ENCODE measurements at regions not wholly inside any gene's neighbourhood (a gene's known extent, or its start where the extent isn't known, plus 50 kb on each side); places are given as distances from the start of the nearest gene placed in this dataset.

DNA sequence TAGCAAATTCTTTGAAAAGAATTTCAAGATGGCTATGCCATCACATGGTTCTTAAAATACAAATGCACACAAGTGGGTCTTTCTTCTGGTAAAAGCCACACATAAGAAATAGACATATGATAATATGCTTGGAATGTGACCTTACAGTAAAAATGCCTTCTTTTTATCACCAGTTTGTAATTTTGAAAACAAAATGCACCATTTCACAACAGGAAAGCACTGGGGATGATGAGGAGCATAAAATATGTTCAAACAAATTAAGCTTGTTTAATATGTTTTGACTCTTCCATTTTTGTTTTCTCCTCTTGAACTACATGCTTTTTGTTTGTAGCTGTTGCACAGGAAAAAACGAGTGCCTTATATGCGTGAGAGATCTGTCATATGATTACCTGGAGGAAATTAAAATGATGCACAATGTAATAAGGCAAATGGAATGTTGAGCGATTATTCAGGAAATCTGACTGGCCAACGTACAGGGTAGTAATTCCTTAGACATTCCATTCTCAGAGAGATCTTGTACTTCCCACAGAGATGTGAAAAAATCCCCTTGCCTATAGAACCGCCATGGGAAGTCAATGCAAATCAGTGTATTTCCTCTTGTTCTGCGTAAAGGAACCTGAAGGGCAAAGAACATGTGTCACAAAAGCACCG lies 911.6 kb downstream of the TFAP2A start:
- TF ChIP-seq, protein P1, sequence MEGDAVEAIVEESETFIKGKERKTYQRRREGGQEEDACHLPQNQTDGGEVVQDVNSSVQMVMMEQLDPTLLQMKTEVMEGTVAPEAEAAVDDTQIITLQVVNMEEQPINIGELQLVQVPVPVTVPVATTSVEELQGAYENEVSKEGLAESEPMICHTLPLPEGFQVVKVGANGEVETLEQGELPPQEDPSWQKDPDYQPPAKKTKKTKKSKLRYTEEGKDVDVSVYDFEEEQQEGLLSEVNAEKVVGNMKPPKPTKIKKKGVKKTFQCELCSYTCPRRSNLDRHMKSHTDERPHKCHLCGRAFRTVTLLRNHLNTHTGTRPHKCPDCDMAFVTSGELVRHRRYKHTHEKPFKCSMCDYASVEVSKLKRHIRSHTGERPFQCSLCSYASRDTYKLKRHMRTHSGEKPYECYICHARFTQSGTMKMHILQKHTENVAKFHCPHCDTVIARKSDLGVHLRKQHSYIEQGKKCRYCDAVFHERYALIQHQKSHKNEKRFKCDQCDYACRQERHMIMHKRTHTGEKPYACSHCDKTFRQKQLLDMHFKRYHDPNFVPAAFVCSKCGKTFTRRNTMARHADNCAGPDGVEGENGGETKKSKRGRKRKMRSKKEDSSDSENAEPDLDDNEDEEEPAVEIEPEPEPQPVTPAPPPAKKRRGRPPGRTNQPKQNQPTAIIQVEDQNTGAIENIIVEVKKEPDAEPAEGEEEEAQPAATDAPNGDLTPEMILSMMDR (IDR thresholded peaks at IDR 0.05; ENCODE audit: borderline replicate concordance): no peak
- Histone ChIP-seq H3K4me3 (no peak overlapping the region), H3K9me3 (replicated peaks) (peaks cover 23% of the 10 kb centered on the region), H3K27ac (replicated peaks) (no peak overlapping the region), H3K27me3 (ENCODE audit: low read depth) (no peaks in the 10 kb centered on the region), H3K4me1 (no peaks in the 10 kb centered on the region), H3K36me3 (no peaks in the 10 kb centered on the region)
- DNase-seq: no peak
- intact Hi-C loops (cut with micrococcal nuclease): no loop called here

DNA sequence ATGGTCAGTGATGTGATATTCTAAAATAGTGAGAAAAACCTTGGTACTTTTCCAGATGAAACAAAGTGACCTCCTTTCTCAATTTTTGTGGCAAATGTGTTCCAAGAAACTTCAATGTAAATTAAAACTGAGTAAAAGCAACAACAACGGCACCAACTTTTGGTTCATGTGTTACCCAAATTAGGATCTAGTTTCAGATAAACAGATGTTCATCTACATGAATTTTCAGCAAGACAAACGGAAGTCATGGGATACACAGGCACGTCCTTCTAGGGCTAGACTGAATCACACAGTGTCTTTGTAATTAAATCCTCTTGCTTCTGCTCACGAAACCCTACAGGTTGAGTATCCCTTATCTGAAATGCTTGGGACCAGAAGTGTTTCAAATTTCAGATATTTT lies 915.2 kb downstream of the TFAP2A start:
- no peak overlapping the region for H3K4me3 ChIP-seq
- no peaks in the 10 kb centered on the region for H3K4me1 ChIP-seq
- peaks cover 7% of the 10 kb centered on the region for H3K9me3 ChIP-seq (replicated peaks)
- no peaks in the 10 kb centered on the region for H3K36me3 ChIP-seq
- intact Hi-C loops (cut with micrococcal nuclease): no loop called here
- DNase-seq: no peak
- TF ChIP-seq, protein P1 (IDR thresholded peaks at IDR 0.05; ENCODE audit: borderline replicate concordance): no peak
- H3K27ac ChIP-seq (replicated peaks): no peak overlapping the region
- no peaks in the 10 kb centered on the region for H3K27me3 ChIP-seq (ENCODE audit: low read depth)

DNA sequence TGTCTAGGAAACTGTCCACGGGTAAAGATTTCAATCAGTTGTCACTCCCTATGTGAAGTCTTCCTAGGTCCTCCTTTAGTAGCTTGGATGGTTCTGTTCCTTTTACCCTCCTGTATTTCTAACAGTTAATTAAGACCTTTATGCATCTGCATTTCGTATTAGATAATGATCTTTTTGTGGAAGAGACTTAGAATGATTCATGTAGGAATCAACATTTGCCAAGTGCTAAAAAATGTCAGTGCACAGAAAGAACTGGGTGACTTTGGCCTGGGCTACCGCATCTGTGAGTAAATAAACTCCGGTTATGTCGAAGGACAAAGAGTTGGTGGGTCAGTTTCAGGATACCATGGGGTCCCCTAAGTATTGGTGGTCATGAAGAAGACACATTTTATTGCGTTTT lies 918.0 kb downstream of the TFAP2A start:
- DNase-seq: no peak
- TF ChIP-seq, protein P1 (IDR thresholded peaks at IDR 0.05; ENCODE audit: borderline replicate concordance): no peak
- H3K27me3 ChIP-seq (ENCODE audit: low read depth): no peaks in the 10 kb centered on the region
- intact Hi-C loops (cut with micrococcal nuclease): no loop called here
- H3K4me3 ChIP-seq: no peak overlapping the region
- H3K36me3 ChIP-seq: no peaks in the 10 kb centered on the region
- no peaks in the 10 kb centered on the region for H3K4me1 ChIP-seq
- no peak overlapping the region for H3K27ac ChIP-seq (replicated peaks)
- peaks cover 7% of the 10 kb centered on the region for H3K9me3 ChIP-seq (replicated peaks)

DNA sequence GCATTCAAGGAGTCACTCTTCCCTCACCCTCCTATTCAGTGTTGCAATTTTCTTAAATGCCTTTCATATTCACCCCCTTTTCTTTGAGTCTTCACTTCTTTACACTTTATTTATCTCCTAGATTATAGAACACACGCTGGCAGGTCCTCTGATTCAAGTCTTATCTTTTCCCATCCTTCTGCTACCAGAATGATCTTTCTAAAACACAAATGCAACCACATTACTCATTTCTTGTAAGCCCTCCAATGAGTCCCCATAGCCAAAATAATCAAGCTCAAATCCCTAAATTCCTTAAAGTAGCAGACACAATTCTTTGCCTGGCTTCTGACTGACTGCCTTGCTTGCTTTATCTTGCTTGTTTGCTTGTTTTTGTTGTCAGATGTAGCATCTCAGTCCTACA lies 920.0 kb downstream of the TFAP2A start:
- Histone ChIP-seq H3K27me3 (ENCODE audit: low read depth) (no peaks in the 10 kb centered on the region), H3K4me1 (no peaks in the 10 kb centered on the region), H3K36me3 (no peaks in the 10 kb centered on the region), H3K27ac (replicated peaks) (no peak overlapping the region), H3K4me3 (no peak overlapping the region), H3K9me3 (replicated peaks) (no peaks in the 10 kb centered on the region)
- intact Hi-C loops (cut with micrococcal nuclease): no loop called here
- TF ChIP-seq, protein P1 (IDR thresholded peaks at IDR 0.05; ENCODE audit: borderline replicate concordance): no peak
- DNase-seq: no peak

DNA sequence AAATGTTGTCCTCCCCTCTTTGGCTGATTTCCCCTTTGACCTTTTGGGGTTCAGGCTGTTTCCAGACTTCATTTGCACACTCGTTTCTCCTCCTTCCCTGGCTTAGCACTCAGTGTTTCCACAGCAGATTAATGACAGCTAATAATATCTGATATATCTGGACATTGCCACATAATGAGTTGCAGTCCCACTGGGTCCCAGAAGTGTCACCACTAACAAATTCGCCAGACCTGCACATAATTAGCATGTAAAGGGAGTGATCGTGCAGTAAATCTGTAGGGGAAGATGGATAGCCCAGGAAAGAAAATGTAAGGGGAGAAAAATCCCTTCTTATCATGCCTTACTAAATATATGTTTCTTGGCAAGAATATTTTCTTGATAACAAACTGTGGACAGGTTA lies 922.1 kb downstream of the TFAP2A start:
- TF ChIP-seq, protein P1 (IDR thresholded peaks at IDR 0.05; ENCODE audit: borderline replicate concordance): no peak
- H3K4me1 ChIP-seq: no peaks in the 10 kb centered on the region
- H3K36me3 ChIP-seq: no peaks in the 10 kb centered on the region
- no peak for DNase-seq
- H3K9me3 ChIP-seq (replicated peaks): no peaks in the 10 kb centered on the region
- H3K27me3 ChIP-seq (ENCODE audit: low read depth): no peaks in the 10 kb centered on the region
- intact Hi-C loops (cut with micrococcal nuclease): no loop called here
- H3K27ac ChIP-seq (replicated peaks): no peak overlapping the region
- no peak overlapping the region for H3K4me3 ChIP-seq

All from left ventricle myocardium inferior (tissue), 1 donor.